ENCODE measurements at regions not wholly inside any gene's neighbourhood (a gene's known extent, or its start where the extent isn't known, plus 50 kb on each side); places are given as distances from the start of the nearest gene placed in this dataset.

DNA sequence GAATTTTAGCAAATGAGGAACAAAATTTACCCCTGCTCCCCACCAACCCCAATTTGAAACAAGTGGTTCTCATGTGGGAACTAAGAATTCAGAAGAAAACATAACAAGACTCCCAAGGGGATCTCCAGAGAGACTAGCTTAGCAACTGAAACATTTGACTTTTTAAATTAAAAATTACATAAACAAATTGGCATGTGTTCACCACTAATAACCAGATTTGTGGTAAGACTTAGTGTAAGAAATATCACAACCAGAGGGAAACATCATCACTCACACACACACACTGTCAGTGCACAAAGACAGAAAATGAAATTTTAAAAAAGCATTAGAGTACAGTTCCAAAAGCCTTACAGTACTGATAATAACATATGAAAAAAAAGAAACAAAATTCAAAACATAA, 348.8 kb downstream of the CGGBP1 start:
- TF ChIP-seq, protein P1, sequence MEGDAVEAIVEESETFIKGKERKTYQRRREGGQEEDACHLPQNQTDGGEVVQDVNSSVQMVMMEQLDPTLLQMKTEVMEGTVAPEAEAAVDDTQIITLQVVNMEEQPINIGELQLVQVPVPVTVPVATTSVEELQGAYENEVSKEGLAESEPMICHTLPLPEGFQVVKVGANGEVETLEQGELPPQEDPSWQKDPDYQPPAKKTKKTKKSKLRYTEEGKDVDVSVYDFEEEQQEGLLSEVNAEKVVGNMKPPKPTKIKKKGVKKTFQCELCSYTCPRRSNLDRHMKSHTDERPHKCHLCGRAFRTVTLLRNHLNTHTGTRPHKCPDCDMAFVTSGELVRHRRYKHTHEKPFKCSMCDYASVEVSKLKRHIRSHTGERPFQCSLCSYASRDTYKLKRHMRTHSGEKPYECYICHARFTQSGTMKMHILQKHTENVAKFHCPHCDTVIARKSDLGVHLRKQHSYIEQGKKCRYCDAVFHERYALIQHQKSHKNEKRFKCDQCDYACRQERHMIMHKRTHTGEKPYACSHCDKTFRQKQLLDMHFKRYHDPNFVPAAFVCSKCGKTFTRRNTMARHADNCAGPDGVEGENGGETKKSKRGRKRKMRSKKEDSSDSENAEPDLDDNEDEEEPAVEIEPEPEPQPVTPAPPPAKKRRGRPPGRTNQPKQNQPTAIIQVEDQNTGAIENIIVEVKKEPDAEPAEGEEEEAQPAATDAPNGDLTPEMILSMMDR (IDR thresholded peaks at IDR 0.05): no peak
- TF ChIP-seq POLR2A (IDR thresholded peaks at IDR 0.05): no peak
- no peak for TF ChIP-seq EP300 (IDR thresholded peaks at IDR 0.05)
